GM12878 (cell line): ENCODE measurements at regions not wholly inside any gene's neighbourhood (a gene's known extent, or its start where the extent isn't known, plus 50 kb on each side); places are given as distances from the start of the nearest gene placed in this dataset.

ENCODE experiments used
- EP300 ChIP-seq, 2 experiments: fragments of 150-350 bp in 1 of 2; IDR thresholded peaks; 2 replicates each; pipeline ENCODE4 v1.6.1; 2011 to 2012; ENCODE audit warnings: low read depth in 2 of 2, low read length in 2 of 2, borderline replicate concordance in 1 of 2, improper control_type of control experiment in 1 of 2, inconsistent platforms in 1 of 2; ENCODE audit not compliant: control insufficient read depth in 1 of 2
- EZH2 ChIP-seq: IDR thresholded peaks from 2 replicates; pipeline ENCODE4 v1.6.1; 2012; ENCODE audit warnings: low read depth, mild to moderate bottlenecking, control low read depth, inconsistent platforms, low read length, borderline replicate concordance; ENCODE audit not compliant: control insufficient read depth
- FOXK2 ChIP-seq: fragments of 450-650 bp; IDR thresholded peaks from 2 replicates; pipeline ENCODE4 v1.6.1; 2017; ENCODE audit warnings: mild to moderate bottlenecking, moderate library complexity
- HDAC6 ChIP-seq: fragments of 200-600 bp; sonication (generic); IDR thresholded peaks from one replicate; pipeline ENCODE4 v1.8.0; 2017; ENCODE audit warnings: antibody characterized with exemption; ENCODE audit not compliant: unreplicated experiment
- KAT2A ChIP-seq: conservative IDR thresholded peaks from 2 replicates; pipeline ENCODE4 v1.6.1; 2011; ENCODE audit warnings: low read depth, low read length; ENCODE audit not compliant: control insufficient read depth
- POLR2A ChIP-seq: IDR thresholded peaks from 2 replicates; pipeline ENCODE4 v1.6.1; 2011; ENCODE audit warnings: low read depth, mild to moderate bottlenecking, low read length
- POLR2AphosphoS2 ChIP-seq: IDR thresholded peaks from 2 replicates; pipeline ENCODE4 v1.6.1; 2011; ENCODE audit warnings: low read depth, mild to moderate bottlenecking, low read length, improper control_type of control experiment, moderate library complexity
- POLR2AphosphoS5 ChIP-seq: IDR thresholded peaks from 2 replicates; pipeline ENCODE4 v1.6.1; 2011; ENCODE audit warnings: mild to moderate bottlenecking, low read length, inconsistent platforms
- RUNX3 ChIP-seq: IDR thresholded peaks from 2 replicates; pipeline ENCODE4 v1.6.1; 2012; ENCODE audit warnings: low read length, inconsistent platforms
- SMC3 ChIP-seq: IDR thresholded peaks from 2 replicates; pipeline ENCODE4 v1.6.1; 2011; ENCODE audit warnings: low read length, improper control_type of control experiment, borderline replicate concordance
- ZNF24 ChIP-seq: fragments of 450-650 bp; IDR thresholded peaks from 2 replicates; pipeline ENCODE4 v1.6.1; 2017; ENCODE audit warnings: antibody characterized with exemption, mild to moderate bottlenecking
- TF ChIP-seq, protein P1 (sequence below), 3 experiments: IDR thresholded peaks in 2 of 3; conservative IDR thresholded peaks in 1 of 3; 2 replicates each; pipeline ENCODE4 v1.5.1; 2011; ENCODE audit warnings: low read depth in 3 of 3, low read length in 3 of 3, mild to moderate bottlenecking in 3 of 3, control low read depth in 2 of 3, moderate library complexity in 2 of 3, inconsistent platforms in 1 of 3, mixed read lengths in 1 of 3; ENCODE audit not compliant: control insufficient read depth in 2 of 3, insufficient read depth in 1 of 3; ENCODE audit errors: extremely low read depth in 1 of 3

DNA sequence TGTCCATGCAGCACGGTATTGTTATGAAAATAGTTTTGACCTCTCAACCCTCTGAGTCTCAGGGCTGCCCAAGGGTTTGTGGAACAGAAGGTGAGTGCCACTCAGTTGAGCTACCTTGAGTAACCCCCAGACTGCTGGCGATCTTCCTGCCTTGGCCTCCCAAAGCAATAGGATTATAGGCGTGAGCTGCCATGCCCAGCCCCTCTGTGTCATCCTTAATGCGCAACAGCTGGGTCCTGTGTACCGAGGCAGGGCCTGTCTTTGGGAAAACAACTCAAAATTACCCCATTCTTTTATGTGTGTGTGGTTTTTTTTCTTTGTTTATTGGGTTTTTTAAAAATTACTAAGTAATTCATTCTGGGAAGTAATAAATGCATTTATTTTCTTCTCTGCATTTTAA, 78.3 kb upstream of the TPM1 start:
- TF ChIP-seq POLR2AphosphoS5 (no peak), ZNF24 (no peak), KAT2A (no peak), SMC3 (no peak), HDAC6 (no peak), RUNX3 (no peak), POLR2AphosphoS2 (no peak), EZH2 (no peak), POLR2A (no peak), FOXK2 (no peak), EP300 (IDR thresholded peaks at IDR 0.05; ENCODE audit: borderline replicate concordance in 1 of 2, control insufficient read depth in 1 of 2, low read depth in 2 of 2, low read length in 2 of 2) (no peak)
- TF ChIP-seq, protein P1, sequence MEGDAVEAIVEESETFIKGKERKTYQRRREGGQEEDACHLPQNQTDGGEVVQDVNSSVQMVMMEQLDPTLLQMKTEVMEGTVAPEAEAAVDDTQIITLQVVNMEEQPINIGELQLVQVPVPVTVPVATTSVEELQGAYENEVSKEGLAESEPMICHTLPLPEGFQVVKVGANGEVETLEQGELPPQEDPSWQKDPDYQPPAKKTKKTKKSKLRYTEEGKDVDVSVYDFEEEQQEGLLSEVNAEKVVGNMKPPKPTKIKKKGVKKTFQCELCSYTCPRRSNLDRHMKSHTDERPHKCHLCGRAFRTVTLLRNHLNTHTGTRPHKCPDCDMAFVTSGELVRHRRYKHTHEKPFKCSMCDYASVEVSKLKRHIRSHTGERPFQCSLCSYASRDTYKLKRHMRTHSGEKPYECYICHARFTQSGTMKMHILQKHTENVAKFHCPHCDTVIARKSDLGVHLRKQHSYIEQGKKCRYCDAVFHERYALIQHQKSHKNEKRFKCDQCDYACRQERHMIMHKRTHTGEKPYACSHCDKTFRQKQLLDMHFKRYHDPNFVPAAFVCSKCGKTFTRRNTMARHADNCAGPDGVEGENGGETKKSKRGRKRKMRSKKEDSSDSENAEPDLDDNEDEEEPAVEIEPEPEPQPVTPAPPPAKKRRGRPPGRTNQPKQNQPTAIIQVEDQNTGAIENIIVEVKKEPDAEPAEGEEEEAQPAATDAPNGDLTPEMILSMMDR (IDR thresholded peaks at IDR 0.05 in 2 of 3, conservative IDR thresholded peaks at IDR 0.05 in 1 of 3; ENCODE audit: control insufficient read depth in 2 of 3, extremely low read depth in 1 of 3, insufficient read depth in 1 of 3, low read depth in 3 of 3, low read length in 3 of 3), result no peak
